GM12891 (cell line): ENCODE measurements at regions not wholly inside any gene's neighbourhood (a gene's known extent, or its start where the extent isn't known, plus 50 kb on each side); places are given as distances from the start of the nearest gene placed in this dataset.

Experiments used
- DNase-seq: peaks from one replicate; pipeline ENCODE4 v3.0.0; 2011; ENCODE audit warnings: low spot score; ENCODE audit not compliant: insufficient read length
- FAIRE-seq: peaks from 2 replicates; lab custom pipeline; 2011; peaks lifted over from hg19 to GRCh38; lab: Jason Lieb, UNC
- PAX5 ChIP-seq: IDR thresholded peaks from 2 replicates; pipeline ENCODE4 v1.6.1; 2011; ENCODE audit warnings: low read length, moderate library complexity, mild to moderate bottlenecking; ENCODE audit not compliant: insufficient read depth, severe bottlenecking
- POLR2A ChIP-seq: IDR thresholded peaks from 2 replicates; pipeline ENCODE4 v1.6.1; 2011; ENCODE audit warnings: low read depth, low read length, control low read depth
- POLR2AphosphoS5 ChIP-seq: IDR thresholded peaks from 2 replicates; pipeline ENCODE4 v1.6.1; 2011; ENCODE audit warnings: low read depth, low read length, control low read depth
- POU2F2 ChIP-seq: IDR thresholded peaks from 2 replicates; pipeline ENCODE4 v1.6.1; 2011; ENCODE audit warnings: low read depth, mild to moderate bottlenecking, control low read depth, low read length, moderate library complexity
- SPI1 ChIP-seq: IDR thresholded peaks from 2 replicates; pipeline ENCODE4 v1.6.1; 2011; ENCODE audit warnings: low read depth, low read length, control low read depth
- TAF1 ChIP-seq: IDR thresholded peaks from 2 replicates; pipeline ENCODE4 v1.6.1; 2011; ENCODE audit warnings: low read depth, low read length, control low read depth

- TF ChIP-seq POLR2A (no peak), TAF1 (no peak), POLR2AphosphoS5 (no peak), POU2F2 (no peak), PAX5 (no peak), SPI1 (no peak)
- no peak for FAIRE-seq
These were observed 150.6 kb upstream of the RGMA start for GRCh38 chr15:93239591-93239990.

GRCh38 chr15:93238641-93239040 is 149.6 kb upstream of the RGMA start:
- DNase-seq, result no peak
- TF ChIP-seq PAX5 (no peak), POLR2AphosphoS5 (no peak), POLR2A (no peak), POU2F2 (no peak), SPI1 (no peak), TAF1 (no peak)

More at GRCh38 chr15:93239591-93239990, 150.6 kb upstream of the RGMA start:
- no peak for DNase-seq

GRCh38 chr15:93235926-93236780 is 147.1 kb upstream of the RGMA start:
- DNase-seq, result no peak
- no peak for FAIRE-seq
- TF ChIP-seq POLR2AphosphoS5 (no peak), TAF1 (no peak), POLR2A (no peak), POU2F2 (no peak), PAX5 (no peak), SPI1 (no peak)

More at GRCh38 chr15:93238641-93239040, 149.6 kb upstream of the RGMA start:
- FAIRE-seq, result no peak

GRCh38 chr15:93235269-93235668 is 146.3 kb upstream of the RGMA start:
- DNase-seq (no peak), FAIRE-seq (no peak)
- TF ChIP-seq SPI1, result no peak
- TF ChIP-seq TAF1, result no peak
- no peak for TF ChIP-seq POU2F2
- no peak for TF ChIP-seq POLR2A
- TF ChIP-seq POLR2AphosphoS5, result no peak
- TF ChIP-seq PAX5, result no peak

- TF ChIP-seq PAX5 (no peak), TAF1 (no peak), POU2F2 (no peak), SPI1 (no peak), POLR2A (no peak), POLR2AphosphoS5 (no peak)
- FAIRE-seq (no peak), DNase-seq (no peak)
These were observed 144.7 kb upstream of the RGMA start for GRCh38 chr15:93233710-93234109.

- FAIRE-seq (no peak), DNase-seq (no peak)
- TF ChIP-seq POLR2AphosphoS5 (no peak), PAX5 (no peak), SPI1 (no peak), POLR2A (no peak), TAF1 (no peak), POU2F2 (no peak)
These were observed 143.8 kb upstream of the RGMA start for GRCh38 chr15:93232845-93233244.

- FAIRE-seq, result no peak
- no peak for TF ChIP-seq POLR2AphosphoS5
- TF ChIP-seq PAX5, result no peak
- TF ChIP-seq SPI1, result no peak
- no peak for DNase-seq
These were observed 143.0 kb upstream of the RGMA start for GRCh38 chr15:93231994-93232393.

- no peak for TF ChIP-seq PAX5
- no peak for TF ChIP-seq SPI1
- no peak for TF ChIP-seq TAF1
- TF ChIP-seq POLR2AphosphoS5, result no peak
- TF ChIP-seq POLR2A, result no peak
- TF ChIP-seq POU2F2, result no peak
- FAIRE-seq (no peak), DNase-seq (no peak)
These were observed 142.4 kb upstream of the RGMA start for GRCh38 chr15:93231261-93231925.

GRCh38 chr15:93228546-93228945 is 139.5 kb upstream of the RGMA start:
- no peak for TF ChIP-seq POLR2A
- TF ChIP-seq PAX5, result no peak
- no peak for TF ChIP-seq POLR2AphosphoS5
- TF ChIP-seq SPI1, result no peak
- no peak for TF ChIP-seq TAF1
- no peak for TF ChIP-seq POU2F2
- FAIRE-seq, result no peak
- no peak for DNase-seq

GRCh38 chr15:93223803-93224202 is 134.8 kb upstream of the RGMA start:
- TF ChIP-seq POU2F2, result no peak
- no peak for TF ChIP-seq POLR2AphosphoS5
- no peak for TF ChIP-seq PAX5
- TF ChIP-seq POLR2A, result no peak
- TF ChIP-seq SPI1, result no peak
- no peak for TF ChIP-seq TAF1
- FAIRE-seq (no peak), DNase-seq (no peak)
